ENCODE measurements at regions not wholly inside any gene's neighbourhood (a gene's known extent, or its start where the extent isn't known, plus 50 kb on each side); places are given as distances from the start of the nearest gene placed in this dataset.

- Histone ChIP-seq H3K27me3 (replicated peaks; ENCODE audit: insufficient read depth, low read depth, low read length, poor library complexity) (no peaks in the 10 kb centered on the region), H3K4me3 (ENCODE audit: low read depth, low read length, poor library complexity, severe bottlenecking) (no peak overlapping the region), H3K9me3 (ENCODE audit: low read depth, low read length, poor library complexity, severe bottlenecking) (no peaks in the 10 kb centered on the region), H3K36me3 (ENCODE audit: insufficient read depth, low read length, poor library complexity, severe bottlenecking) (no peaks in the 10 kb centered on the region), H3K27ac (ENCODE audit: low read depth, low read length, poor library complexity, severe bottlenecking) (no peak overlapping the region), H3K4me1 (ENCODE audit: insufficient read depth, low read length, poor library complexity, severe bottlenecking) (no peaks in the 10 kb centered on the region)
- ChIA-PET POLR2A (ENCODE audit: low non-redundant PET) (no interaction called here), CTCF (no interaction called here)
- intact Hi-C loops (cut with micrococcal nuclease; ENCODE audit: unreplicated experiment): no loop called here
- TF ChIP-seq EZH2 (IDR thresholded peaks at IDR 0.05; ENCODE audit: borderline replicate concordance, low read depth, low read length, poor library complexity, severe bottlenecking) (no peak), CTCF (conservative IDR thresholded peaks at IDR 0.05; ENCODE audit: low read depth, low read length) (no peak)
- BruUV-seq (replicated peaks): no TSS peak
- no peak for DNase-seq (ENCODE audit: low spot score)
These were observed 162.7 kb downstream of the AASDH start for GRCh38 chr4:56224641-56225040.

DNA sequence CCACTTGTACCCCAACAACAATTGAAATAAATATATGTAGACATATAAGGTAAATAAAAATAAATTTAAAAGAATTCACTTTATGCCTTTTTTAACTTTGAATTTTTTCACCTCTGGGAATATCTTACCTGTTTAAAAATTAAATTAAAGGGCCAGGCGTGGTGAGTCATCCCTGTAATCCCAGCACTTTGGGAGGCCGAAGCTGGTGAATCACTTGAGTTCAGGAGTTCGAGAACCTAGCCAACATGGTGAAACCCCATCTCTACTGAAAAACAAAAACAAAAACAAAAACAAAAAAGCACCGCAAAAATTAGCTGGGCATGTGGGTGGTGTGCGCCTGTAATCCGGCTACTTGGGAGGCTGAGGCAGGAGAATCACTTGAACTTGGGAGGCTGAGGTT, 164.8 kb downstream of the AASDH start:
- Histone ChIP-seq H3K9me3 (ENCODE audit: low read depth, low read length, poor library complexity, severe bottlenecking) (no peaks in the 10 kb centered on the region), H3K27me3 (replicated peaks; ENCODE audit: insufficient read depth, low read depth, low read length, poor library complexity) (no peaks in the 10 kb centered on the region), H3K36me3 (ENCODE audit: insufficient read depth, low read length, poor library complexity, severe bottlenecking) (no peaks in the 10 kb centered on the region), H3K4me3 (ENCODE audit: low read depth, low read length, poor library complexity, severe bottlenecking) (no peak overlapping the region), H3K4me1 (ENCODE audit: insufficient read depth, low read length, poor library complexity, severe bottlenecking) (no peaks in the 10 kb centered on the region), H3K27ac (ENCODE audit: low read depth, low read length, poor library complexity, severe bottlenecking) (no peak overlapping the region)
- no TSS peak for BruUV-seq (replicated peaks)
- TF ChIP-seq EZH2 (IDR thresholded peaks at IDR 0.05; ENCODE audit: borderline replicate concordance, low read depth, low read length, poor library complexity, severe bottlenecking): no peak
- TF ChIP-seq CTCF (conservative IDR thresholded peaks at IDR 0.05; ENCODE audit: low read depth, low read length): no peak
- no peak for DNase-seq (ENCODE audit: low spot score)
- ChIA-PET CTCF (no interaction called here), POLR2A (ENCODE audit: low non-redundant PET) (no interaction called here)
- intact Hi-C loops (cut with micrococcal nuclease; ENCODE audit: unreplicated experiment): no loop called here

- TF ChIP-seq EZH2 (IDR thresholded peaks at IDR 0.05; ENCODE audit: borderline replicate concordance, low read depth, low read length, poor library complexity, severe bottlenecking) (no peak), CTCF (conservative IDR thresholded peaks at IDR 0.05; ENCODE audit: low read depth, low read length) (no peak)
- no peak for DNase-seq (ENCODE audit: low spot score)
- no peaks in the 10 kb centered on the region for H3K4me1 ChIP-seq (ENCODE audit: insufficient read depth, low read length, poor library complexity, severe bottlenecking)
- H3K27ac ChIP-seq (ENCODE audit: low read depth, low read length, poor library complexity, severe bottlenecking): no peak overlapping the region
- no peaks in the 10 kb centered on the region for H3K27me3 ChIP-seq (replicated peaks; ENCODE audit: insufficient read depth, low read depth, low read length, poor library complexity)
- intact Hi-C loops (cut with micrococcal nuclease; ENCODE audit: unreplicated experiment): no loop called here
- POLR2A ChIA-PET (ENCODE audit: low non-redundant PET): no interaction called here
- H3K36me3 ChIP-seq (ENCODE audit: insufficient read depth, low read length, poor library complexity, severe bottlenecking): no peaks in the 10 kb centered on the region
- no peaks in the 10 kb centered on the region for H3K9me3 ChIP-seq (ENCODE audit: low read depth, low read length, poor library complexity, severe bottlenecking)
- H3K4me3 ChIP-seq (ENCODE audit: low read depth, low read length, poor library complexity, severe bottlenecking): no peak overlapping the region
- BruUV-seq (replicated peaks): no TSS peak
- CTCF ChIA-PET: no interaction called here
These were observed 167.0 kb downstream of the AASDH start for GRCh38 chr4:56220261-56220660.
